IMR-90 (cell line): ENCODE measurements at regions not wholly inside any gene's neighbourhood (a gene's known extent, or its start where the extent isn't known, plus 50 kb on each side); places are given as distances from the start of the nearest gene placed in this dataset.

Experiments
- ATAC-seq: fragments of 200-7000 bp; cut with Tn5 transposase; 2 replicates; pipeline ENCODE4 v1.9.1; 2020; ENCODE audit warnings: low read depth, mild to moderate bottlenecking, moderate library complexity
- BruUV-seq: library from RNA; stranded (reverse); fragments of 400-500 nt; replicated peaks from 2 replicates; lab custom pipeline; 2021; lab: Mats Ljungman, UMichigan
- CTCF ChIA-PET: fragments of 300-600 bp; formaldehyde crosslinking; extraction: SDS; loops from one replicate; lab custom pipeline; 2021; ENCODE audit warnings: antibody characterized with exemption; lab: Yijun Ruan, JAX
- POLR2A ChIA-PET: fragments of 300-600 bp; sonication (Branson Sonifier 250); formaldehyde crosslinking; loops from one replicate; lab custom pipeline; 2022; ENCODE audit warnings: antibody characterized with exemption; ENCODE audit not compliant: unreplicated experiment; lab: Charles Lee
- DNase-seq: peaks from one replicate; pipeline ENCODE4 v3.0.0; 2013
- H2AFZ ChIP-seq: replicated peaks from 2 replicates; pipeline ENCODE3; 2013; ENCODE audit warnings: low read length, mild to moderate bottlenecking; ENCODE audit not compliant: poor library complexity
- H2AK5ac ChIP-seq: 2 replicates; pipeline ENCODE4 v1.6.1; 2013; ENCODE audit warnings: low read depth, low read length, inconsistent platforms
- H2AK9ac ChIP-seq: replicated peaks from 2 replicates; pipeline ENCODE3; 2013; ENCODE audit warnings: mild to moderate bottlenecking, low read depth, low read length, moderate library complexity; ENCODE audit not compliant: poor library complexity
- H2BK120ac ChIP-seq: 2 replicates; pipeline ENCODE4 v1.6.1; 2013; ENCODE audit warnings: low read depth, low read length, inconsistent platforms
- H2BK15ac ChIP-seq: 3 replicates; pipeline ENCODE4 v1.6.1; 2013; ENCODE audit warnings: low read depth, low read length, inconsistent platforms
- H2BK20ac ChIP-seq: 2 replicates; pipeline ENCODE4 v1.6.1; 2013; ENCODE audit warnings: low read depth, mild to moderate bottlenecking, inconsistent platforms, low read length, moderate library complexity
- H2BK5ac ChIP-seq: 2 replicates; pipeline ENCODE4 v1.6.1; 2013; ENCODE audit warnings: mild to moderate bottlenecking, low read depth, low read length, inconsistent platforms; ENCODE audit not compliant: poor library complexity, severe bottlenecking
- H3K14ac ChIP-seq: replicated peaks from 2 replicates; pipeline ENCODE4 v1.6.1; 2013; ENCODE audit warnings: low read depth, low read length, inconsistent platforms
- H3K18ac ChIP-seq: 2 replicates; pipeline ENCODE4 v1.6.1; 2013; ENCODE audit warnings: low read depth, low read length, control low read depth
- H3K23ac ChIP-seq: 2 replicates; pipeline ENCODE4 v1.6.1; 2013; ENCODE audit warnings: low read depth, low read length, inconsistent platforms
- H3K27ac ChIP-seq: 2 replicates; pipeline ENCODE4 v1.5.1; 2013; ENCODE audit warnings: mild to moderate bottlenecking, control low read depth, low read length; ENCODE audit not compliant: insufficient read depth
- H3K27me3 ChIP-seq: 2 replicates; pipeline ENCODE4 v1.6.1; 2013; ENCODE audit warnings: low read length; ENCODE audit not compliant: control insufficient read depth, insufficient read depth
- H3K36me3 ChIP-seq: 2 replicates; pipeline ENCODE4 v1.6.1; 2013; ENCODE audit warnings: low read length, mixed read lengths; ENCODE audit not compliant: control insufficient read depth, insufficient read depth
- H3K4ac ChIP-seq: 2 replicates; pipeline ENCODE4 v1.6.1; 2013; ENCODE audit warnings: low read depth, low read length, inconsistent platforms
- H3K4me1 ChIP-seq: 2 replicates; pipeline ENCODE4 v1.6.1; 2013; ENCODE audit warnings: low read length, mixed read lengths; ENCODE audit not compliant: control insufficient read depth, insufficient read depth
- H3K4me2 ChIP-seq: 2 replicates; pipeline ENCODE4 v1.6.1; 2013; ENCODE audit warnings: low read depth, mild to moderate bottlenecking, control low read depth, low read length, moderate library complexity
- H3K4me3 ChIP-seq: 2 replicates; pipeline ENCODE4 v1.5.1; 2013; ENCODE audit warnings: low read depth, mild to moderate bottlenecking, control low read depth, low read length, moderate library complexity; ENCODE audit not compliant: insufficient read depth
- H3K56ac ChIP-seq: 2 replicates; pipeline ENCODE4 v1.6.1; 2013; ENCODE audit warnings: low read length, inconsistent platforms; ENCODE audit not compliant: insufficient read depth; ENCODE audit errors: extremely low read depth
- H3K79me1 ChIP-seq, 2 experiments: 2 replicates each; pipeline ENCODE4 v1.6.1; 2013; ENCODE audit warnings: low read length in 2 of 2, inconsistent platforms in 1 of 2, low read depth in 1 of 2
- H3K9ac ChIP-seq: 2 replicates; pipeline ENCODE4 v1.6.1; 2013; ENCODE audit warnings: low read depth, low read length, control low read depth
- H3K9me1 ChIP-seq: 2 replicates; pipeline ENCODE4 v1.6.1; 2013; ENCODE audit warnings: low read length, inconsistent platforms; ENCODE audit not compliant: insufficient read depth
- H3K9me3 ChIP-seq: 2 replicates; pipeline ENCODE4 v1.6.1; 2013; ENCODE audit warnings: low read length; ENCODE audit not compliant: control insufficient read depth, insufficient read depth
- H4K20me1 ChIP-seq: 2 replicates; pipeline ENCODE4 v1.6.1; 2013; ENCODE audit warnings: low read length, inconsistent platforms; ENCODE audit not compliant: insufficient read depth
- H4K5ac ChIP-seq: 2 replicates; pipeline ENCODE4 v1.6.1; 2013; ENCODE audit warnings: mild to moderate bottlenecking, low read depth, low read length, control low read depth
- H4K8ac ChIP-seq, 2 experiments: 2 replicates each; pipeline ENCODE4 v1.6.1; 2013; ENCODE audit warnings: low read depth in 2 of 2, low read length in 2 of 2, control low read depth in 1 of 2, inconsistent platforms in 1 of 2
- H4K91ac ChIP-seq: 2 replicates; pipeline ENCODE4 v1.6.1; 2013; ENCODE audit warnings: low read depth, low read length, inconsistent platforms; ENCODE audit not compliant: insufficient read depth
- CEBPB ChIP-seq: IDR thresholded peaks from 2 replicates; pipeline ENCODE4 v1.6.1; 2012; ENCODE audit warnings: low read depth, low read length, improper control_type of control experiment
- CHD1 ChIP-seq: IDR thresholded peaks from 2 replicates; pipeline ENCODE4 v1.6.1; 2012; ENCODE audit warnings: low read depth, low read length, improper control_type of control experiment
- CTCF ChIP-seq: conservative IDR thresholded peaks from 2 replicates; pipeline ENCODE4 v1.5.1; 2012; ENCODE audit warnings: mild to moderate bottlenecking, low read depth, low read length, improper control_type of control experiment
- FOS ChIP-seq: fragments of 150-350 bp; IDR thresholded peaks from 2 replicates; pipeline ENCODE4 v1.6.1; 2016; ENCODE audit warnings: low read depth, low read length
- MAFK ChIP-seq: IDR thresholded peaks from 2 replicates; pipeline ENCODE4 v1.6.1; 2012; ENCODE audit warnings: low read depth, low read length, improper control_type of control experiment
- MAZ ChIP-seq: IDR thresholded peaks from 2 replicates; pipeline ENCODE4 v1.6.1; 2012; ENCODE audit warnings: low read depth, mild to moderate bottlenecking, low read length, improper control_type of control experiment, moderate library complexity, borderline replicate concordance
- MXI1 ChIP-seq: IDR thresholded peaks from 2 replicates; pipeline ENCODE4 v1.6.1; 2012; ENCODE audit warnings: low read depth, mild to moderate bottlenecking, low read length, moderate library complexity, borderline replicate concordance
- POLR2A ChIP-seq: IDR thresholded peaks from 2 replicates; pipeline ENCODE4 v1.6.1; 2012; ENCODE audit warnings: mild to moderate bottlenecking, low read depth, low read length
- RAD21 ChIP-seq: IDR thresholded peaks from 2 replicates; pipeline ENCODE4 v1.6.1; 2012; ENCODE audit warnings: low read length, improper control_type of control experiment
- RCOR1 ChIP-seq: IDR thresholded peaks from 2 replicates; pipeline ENCODE4 v1.6.1; 2012; ENCODE audit warnings: mild to moderate bottlenecking, low read length, improper control_type of control experiment; ENCODE audit not compliant: insufficient replicate concordance
- SMC3 ChIP-seq: fragments of 150-350 bp; IDR thresholded peaks from 2 replicates; pipeline ENCODE4 v1.6.1; 2016; ENCODE audit warnings: low read depth, mild to moderate bottlenecking, antibody characterized with exemption, low read length, moderate library complexity
- WGBS, 2 experiments: methylation state at CpG; one replicate each; pipeline versions ENCODE4 v1.1.5 to v1.1.7; 2013; ENCODE audit warnings: missing lambda C conversion rate in 2 of 2; ENCODE audit not compliant: insufficient read length in 1 of 2; ENCODE audit errors: extremely low coverage in 2 of 2; 5-methylcytosine and 5-hydroxymethylcytosine counted together
- dilution Hi-C: fragments of 300-500 bp; cut with HindIII; formaldehyde crosslinking; loops from one replicate; pipeline ENCODE4 v1.14.3; 2018; ENCODE audit warnings: low sequenced_read_pairs; ENCODE audit not compliant: unreplicated experiment
- in situ Hi-C: fragments of 300-500 bp; cut with MboI; formaldehyde crosslinking; loops from 3 replicates; pipeline ENCODE4 v1.14.3; 2019; ENCODE audit warnings: low sequenced_read_pairs, inconsistent platforms, mixed read lengths
- intact Hi-C: fragments of 100-400 bp; cut with micrococcal nuclease; formaldehyde crosslinking; loops from 2 replicates; pipeline ENCODE4 v1.10.0; 2022
- TF ChIP-seq, protein P1 (sequence below): fragments of 150-350 bp; IDR thresholded peaks from 2 replicates; pipeline ENCODE4 v1.6.1; 2016; ENCODE audit warnings: low read depth, mild to moderate bottlenecking, low read length, moderate library complexity, borderline replicate concordance
- TF ChIP-seq, protein P2 (sequence below): fragments of 150-350 bp; IDR thresholded peaks from 2 replicates; pipeline ENCODE4 v1.6.1; 2017; ENCODE audit warnings: mild to moderate bottlenecking, antibody characterized with exemption, low read length, low read depth

GRCh38 chr7:159331462-159331861 is 186.8 kb upstream of the VIPR2 start:
- in situ Hi-C loops, result no loop called here
- Histone ChIP-seq H3K14ac (no peak overlapping the region), H3K9ac (no peak overlapping the region), H3K18ac (no peak overlapping the region), H3K79me1 (no peaks in the 10 kb centered on the region), H2AK9ac (no peak overlapping the region), H2AFZ (no peak overlapping the region), H3K56ac (no peak overlapping the region), H3K4me2 (no peak overlapping the region), H4K20me1 (no peaks in the 10 kb centered on the region), H3K9me1 (no peaks in the 10 kb centered on the region), H3K4me3 (no peak overlapping the region), H2BK120ac (no peak overlapping the region), H3K36me3 (no peaks in the 10 kb centered on the region), H4K91ac (no peak overlapping the region), H3K27ac (no peak overlapping the region), H3K23ac (no peak overlapping the region), H2BK5ac (no peak overlapping the region), H2AK5ac (no peak overlapping the region), H3K27me3 (no peaks in the 10 kb centered on the region), H3K9me3 (peaks cover 7% of the 10 kb centered on the region), H4K5ac (no peak overlapping the region), H4K8ac (no peak overlapping the region), H3K4ac (no peak overlapping the region), H2BK20ac (no peak overlapping the region), H3K4me1 (no peaks in the 10 kb centered on the region), H2BK15ac (no peak overlapping the region)
- ChIA-PET POLR2A (no interaction called here), CTCF (no interaction called here)
- BruUV-seq, result no TSS peak
- ATAC-seq (no peak), DNase-seq (no peak)
- no peak for TF ChIP-seq CHD1
- TF ChIP-seq SMC3, result no peak
- no peak for TF ChIP-seq CEBPB
- TF ChIP-seq CTCF, result no peak
- TF ChIP-seq FOS, result no peak
- TF ChIP-seq RCOR1, result no peak
- no peak for TF ChIP-seq MXI1
- no peak for TF ChIP-seq RAD21
- TF ChIP-seq, protein P1, sequence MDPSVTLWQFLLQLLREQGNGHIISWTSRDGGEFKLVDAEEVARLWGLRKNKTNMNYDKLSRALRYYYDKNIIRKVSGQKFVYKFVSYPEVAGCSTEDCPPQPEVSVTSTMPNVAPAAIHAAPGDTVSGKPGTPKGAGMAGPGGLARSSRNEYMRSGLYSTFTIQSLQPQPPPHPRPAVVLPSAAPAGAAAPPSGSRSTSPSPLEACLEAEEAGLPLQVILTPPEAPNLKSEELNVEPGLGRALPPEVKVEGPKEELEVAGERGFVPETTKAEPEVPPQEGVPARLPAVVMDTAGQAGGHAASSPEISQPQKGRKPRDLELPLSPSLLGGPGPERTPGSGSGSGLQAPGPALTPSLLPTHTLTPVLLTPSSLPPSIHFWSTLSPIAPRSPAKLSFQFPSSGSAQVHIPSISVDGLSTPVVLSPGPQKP, result no peak
- TF ChIP-seq POLR2A, result no peak
- TF ChIP-seq, protein P2, sequence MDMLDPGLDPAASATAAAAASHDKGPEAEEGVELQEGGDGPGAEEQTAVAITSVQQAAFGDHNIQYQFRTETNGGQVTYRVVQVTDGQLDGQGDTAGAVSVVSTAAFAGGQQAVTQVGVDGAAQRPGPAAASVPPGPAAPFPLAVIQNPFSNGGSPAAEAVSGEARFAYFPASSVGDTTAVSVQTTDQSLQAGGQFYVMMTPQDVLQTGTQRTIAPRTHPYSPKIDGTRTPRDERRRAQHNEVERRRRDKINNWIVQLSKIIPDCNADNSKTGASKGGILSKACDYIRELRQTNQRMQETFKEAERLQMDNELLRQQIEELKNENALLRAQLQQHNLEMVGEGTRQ, result no peak
- TF ChIP-seq MAZ, result no peak
- TF ChIP-seq MAFK, result no peak
- dilution Hi-C loops, result no loop called here
- no CpG with 5 or more reads among the region's 2 CpGs for WGBS, 2 experiments
- intact Hi-C loops, result no loop called here
